ENCODE measurements at regions not wholly inside any gene's neighbourhood (a gene's known extent, or its start where the extent isn't known, plus 50 kb on each side); places are given as distances from the start of the nearest gene placed in this dataset.
"Not testable (repeated sequence)": the region's sequence is repeated elsewhere in the genome, so short reads cannot be mapped to it uniquely, and the experiment has no call there.

- H3K27ac ChIP-seq; H3K36me3 ChIP-seq; DNase-seq; intact Hi-C loops (cut with DNase I); H3K4me3 ChIP-seq; ATAC-seq; H3K27me3 ChIP-seq; H3K9me3 ChIP-seq; H3K4me1 ChIP-seq: not testable (repeated sequence)
- WGBS (ENCODE audit: insufficient coverage, low coverage, low lambda C conversion rate, missing lambda C conversion rate), result 88% methylated on average over 5 of the region's 9 CpGs
Observed at GRCh38 chr5:119299242-119299614, 56.6 kb upstream of the TNFAIP8 start.

- intact Hi-C loops (cut with DNase I); DNase-seq; ATAC-seq; H3K9me3 ChIP-seq; H3K27me3 ChIP-seq; H3K4me1 ChIP-seq; H3K27ac ChIP-seq; H3K36me3 ChIP-seq; H3K4me3 ChIP-seq: not testable (repeated sequence)
- 86% methylated on average over 11 of the region's 23 CpGs for WGBS (ENCODE audit: insufficient coverage, low coverage, low lambda C conversion rate, missing lambda C conversion rate)
Observed at GRCh38 chr5:119299615-119300310, 56.1 kb upstream of the TNFAIP8 start.

GRCh38 chr5:119300311-119300670 is 55.5 kb upstream of the TNFAIP8 start:
- no peak for DNase-seq
- ATAC-seq, result no peak
- no peaks in the 10 kb centered on the region for H3K9me3 ChIP-seq
- H3K36me3 ChIP-seq, result no peaks in the 10 kb centered on the region
- H3K27me3 ChIP-seq, result no peaks in the 10 kb centered on the region
- no peaks in the 10 kb centered on the region for H3K4me1 ChIP-seq
- no peak overlapping the region for H3K4me3 ChIP-seq
- no peak overlapping the region for H3K27ac ChIP-seq
- intact Hi-C loops (cut with DNase I), result no loop called here
- no peak for TF ChIP-seq POLR2A (IDR thresholded peaks at IDR 0.05)
- TF ChIP-seq CTCF (IDR thresholded peaks at IDR 0.05), result no peak
- 73% methylated on average over 3 of the region's 3 CpGs for WGBS (ENCODE audit: insufficient coverage, low coverage, low lambda C conversion rate, missing lambda C conversion rate)

- no peak for ATAC-seq
- Histone ChIP-seq H3K4me1 (no peaks in the 10 kb centered on the region), H3K27ac (no peak overlapping the region), H3K4me3 (no peak overlapping the region), H3K36me3 (no peaks in the 10 kb centered on the region), H3K9me3 (no peaks in the 10 kb centered on the region), H3K27me3 (no peaks in the 10 kb centered on the region)
- WGBS (ENCODE audit: insufficient coverage, low coverage, low lambda C conversion rate, missing lambda C conversion rate), result 90% methylated on average over 2 of the region's 2 CpGs
- TF ChIP-seq CTCF (IDR thresholded peaks at IDR 0.05), result no peak
- no peak for TF ChIP-seq POLR2A (IDR thresholded peaks at IDR 0.05)
- intact Hi-C loops (cut with DNase I), result no loop called here
- DNase-seq, result no peak
Observed at GRCh38 chr5:119301210-119301609, 54.6 kb upstream of the TNFAIP8 start.

GRCh38 chr5:119301906-119302305 is 53.9 kb upstream of the TNFAIP8 start:
- DNase-seq, result no peak
- Histone ChIP-seq H3K27me3 (no peaks in the 10 kb centered on the region), H3K36me3 (no peaks in the 10 kb centered on the region), H3K4me1 (no peaks in the 10 kb centered on the region), H3K4me3 (no peak overlapping the region), H3K27ac (no peak overlapping the region), H3K9me3 (no peaks in the 10 kb centered on the region)
- peak in 1 of 4 donors; percentile 25 for ATAC-seq
- TF ChIP-seq POLR2A (IDR thresholded peaks at IDR 0.05), result no peak
- TF ChIP-seq CTCF (IDR thresholded peaks at IDR 0.05), result no peak
- intact Hi-C loops (cut with DNase I), result no loop called here

GRCh38 chr5:119302449-119302848 is 53.4 kb upstream of the TNFAIP8 start:
- Histone ChIP-seq H3K27me3 (no peaks in the 10 kb centered on the region), H3K9me3 (no peaks in the 10 kb centered on the region), H3K36me3 (no peaks in the 10 kb centered on the region), H3K4me3 (no peak overlapping the region), H3K27ac (no peak overlapping the region), H3K4me1 (no peaks in the 10 kb centered on the region)
- DNase-seq (no peak), ATAC-seq (no peak)
- no peak for TF ChIP-seq POLR2A (IDR thresholded peaks at IDR 0.05)
- TF ChIP-seq CTCF (IDR thresholded peaks at IDR 0.05), result no peak
- intact Hi-C loops (cut with DNase I), result no loop called here
- WGBS (ENCODE audit: insufficient coverage, low coverage, low lambda C conversion rate, missing lambda C conversion rate), result 63% methylated on average over 3 of the region's 3 CpGs

Data from right lobe of liver (tissue), 6 donors.